ENCODE measurements at regions not wholly inside any gene's neighbourhood (a gene's known extent, or its start where the extent isn't known, plus 50 kb on each side); places are given as distances from the start of the nearest gene placed in this dataset.

DNA sequence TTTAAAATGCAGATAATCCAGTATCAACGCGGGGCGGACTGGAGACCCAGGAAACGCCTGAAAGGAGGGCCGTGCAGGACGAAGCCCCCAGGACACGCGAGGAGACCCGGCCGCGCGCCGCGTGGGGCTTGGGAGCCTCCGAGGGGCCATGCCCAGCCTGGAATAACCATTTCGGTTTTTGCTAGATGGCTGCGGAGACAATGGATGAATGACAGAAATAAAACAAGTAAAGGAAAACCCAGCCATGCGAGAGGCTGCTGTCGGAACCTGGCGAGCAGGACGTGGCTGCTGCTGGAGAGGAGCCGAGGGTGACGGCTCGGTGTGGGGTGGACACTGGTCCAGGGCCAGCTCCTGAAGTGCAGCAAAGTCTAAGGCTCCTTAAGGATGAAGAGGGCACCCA, 227.2 kb upstream of the ADARB2 start:
- ChIA-PET POLR2A (no interaction called here), CTCF (no interaction called here)

GRCh38 chr10:1963341-1963740, 226.0 kb upstream of the ADARB2 start:
- ChIA-PET CTCF (no interaction called here), POLR2A (no interaction called here)

GRCh38 chr10:1961989-1962388, 224.7 kb upstream of the ADARB2 start:
- ChIA-PET POLR2A (no interaction called here), CTCF (no interaction called here)

- ChIA-PET CTCF (no interaction called here), POLR2A (no interaction called here)
Observed at GRCh38 chr10:1960982-1961381, 223.7 kb upstream of the ADARB2 start.

DNA sequence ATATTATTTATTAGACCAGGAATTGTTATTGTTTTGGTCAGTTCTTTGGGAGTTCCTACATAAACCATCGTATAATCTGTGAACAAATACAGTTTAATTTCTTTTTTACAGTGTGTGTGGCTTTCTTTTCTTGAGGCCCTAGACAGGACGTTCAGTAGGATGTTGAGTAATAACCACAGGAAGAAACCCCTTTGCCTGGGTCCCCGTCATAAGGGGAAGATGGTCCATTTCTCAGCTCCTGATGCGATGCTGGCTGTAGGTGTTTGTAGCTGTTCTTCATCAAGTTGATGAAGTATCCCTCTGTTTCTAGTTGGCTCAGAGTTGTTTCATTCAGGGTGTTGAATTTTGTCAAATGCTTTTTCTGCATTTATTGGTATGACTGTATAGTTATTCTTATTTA, 219.7 kb upstream of the ADARB2 start:
- POLR2A ChIA-PET = no interaction called here

GRCh38 chr10:1954300-1954699, 217.0 kb upstream of the ADARB2 start:
- CTCF ChIA-PET = no interaction called here
- POLR2A ChIA-PET = no interaction called here

More for the DNA sequence above, 219.7 kb upstream of the ADARB2 start:
- CTCF ChIA-PET = no interaction called here

DNA sequence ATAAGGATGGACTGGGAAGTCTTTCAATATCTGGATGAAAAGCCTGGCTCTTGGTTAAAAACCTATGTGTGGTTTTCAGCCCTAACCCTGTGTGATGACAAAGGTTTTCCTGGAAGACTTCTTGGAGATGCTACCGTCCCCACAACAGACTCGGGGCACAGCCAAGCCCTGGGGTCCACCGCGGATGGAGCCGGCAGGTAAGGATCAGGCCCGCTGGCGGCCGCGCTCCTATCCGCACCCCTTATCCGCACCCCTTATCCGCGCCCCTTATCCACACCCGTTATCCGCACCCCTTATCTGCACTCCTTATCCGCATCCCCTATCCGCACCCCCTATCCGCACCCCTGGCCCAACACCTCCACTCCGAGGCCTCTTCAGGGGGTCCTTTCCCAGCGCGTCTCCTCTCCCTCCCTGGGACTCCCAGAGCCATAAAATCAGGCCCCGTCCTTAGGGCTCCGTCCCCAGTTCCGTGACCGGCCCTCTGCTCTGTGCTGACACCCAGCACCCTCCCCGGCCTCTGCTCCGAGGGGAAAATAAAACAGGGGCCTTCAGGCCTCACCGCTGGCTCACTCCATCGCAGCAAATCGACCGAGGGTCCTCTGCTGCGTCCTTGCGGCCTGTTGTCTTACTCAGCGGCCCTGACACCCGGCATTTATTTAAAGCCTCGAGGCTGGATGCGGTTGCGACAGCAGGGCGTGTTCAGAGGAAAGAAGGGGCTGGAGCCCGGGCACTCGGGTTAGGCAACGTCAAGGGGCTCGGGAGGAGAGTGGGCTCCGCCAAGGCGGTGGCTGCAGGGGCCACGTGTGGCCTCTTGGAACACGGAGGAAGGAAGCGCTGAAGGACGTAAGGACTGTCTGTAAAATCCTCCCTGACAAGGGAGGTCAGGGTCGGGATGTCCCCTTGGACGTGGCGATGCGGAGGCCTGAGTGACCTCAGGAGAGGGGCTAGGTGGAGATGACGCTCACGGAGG, 215.1 kb upstream of the ADARB2 start:
- CTCF ChIA-PET = no interaction called here
- POLR2A ChIA-PET = no interaction called here

GRCh38 chr10:1950803-1951495, 213.6 kb upstream of the ADARB2 start:
- CTCF ChIA-PET = no interaction called here
- POLR2A ChIA-PET = no interaction called here

- ChIA-PET CTCF (no interaction called here), POLR2A (no interaction called here)
Observed at GRCh38 chr10:1947464-1948003, 210.2 kb upstream of the ADARB2 start.

DNA sequence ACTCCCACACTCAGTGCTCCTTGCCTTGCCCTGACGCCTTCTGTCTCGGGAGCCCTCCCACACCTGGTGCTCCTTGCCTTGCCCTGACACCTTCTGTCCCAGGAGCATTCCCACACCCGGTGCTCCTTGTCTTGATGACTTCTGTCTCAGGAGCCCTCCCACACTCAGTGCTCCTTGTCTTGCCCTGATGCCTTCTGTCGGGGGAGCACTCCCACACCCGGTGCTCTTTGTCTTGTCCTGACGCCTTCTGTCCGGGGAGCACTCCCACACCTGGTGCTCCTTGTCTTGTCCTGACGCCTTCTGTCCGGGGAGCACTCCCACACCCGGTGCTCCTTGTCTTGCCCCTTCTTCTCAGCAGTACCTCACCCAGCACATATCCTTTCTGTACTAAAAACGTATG, 207.2 kb upstream of the ADARB2 start:
- POLR2A ChIA-PET = no interaction called here
- CTCF ChIA-PET = no interaction called here

DNA sequence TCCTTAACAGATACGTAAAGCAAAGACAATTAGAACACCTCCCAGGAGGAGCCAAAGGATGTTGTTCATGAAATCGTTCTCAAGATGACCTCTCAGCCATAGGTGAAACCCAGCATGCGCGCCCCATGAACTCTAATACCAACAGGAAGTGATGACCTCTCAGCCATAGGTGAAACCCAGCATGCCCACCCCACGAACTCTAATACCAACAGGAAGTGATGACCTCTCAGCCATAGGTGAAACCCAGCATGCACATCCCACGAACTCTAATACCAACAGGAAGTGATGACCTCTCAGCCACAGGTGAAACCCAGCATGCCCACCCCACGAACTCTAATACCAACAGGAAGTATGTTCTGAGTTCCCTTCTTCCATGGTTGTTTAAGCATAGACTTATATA, 205.2 kb upstream of the ADARB2 start:
- POLR2A ChIA-PET = no interaction called here
- CTCF ChIA-PET = no interaction called here

DNA sequence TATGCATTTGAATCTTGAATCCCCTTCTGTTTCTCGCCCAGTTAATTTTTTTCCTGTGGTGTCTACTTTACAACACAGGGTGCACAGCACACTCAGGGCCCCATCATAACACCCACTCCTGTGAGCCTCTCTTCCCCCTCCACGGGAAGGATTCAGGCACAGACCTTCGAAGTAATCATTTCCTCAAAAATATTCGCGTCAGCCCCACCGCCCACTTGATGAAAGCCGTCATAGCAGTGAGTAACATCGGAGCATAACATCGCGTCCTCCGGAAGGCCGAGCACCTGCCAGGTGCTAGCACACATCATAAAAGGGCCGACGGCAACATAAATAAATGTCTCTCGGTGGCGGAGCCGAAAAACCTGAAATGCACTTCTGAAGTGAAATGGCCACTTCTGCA, 201.7 kb upstream of the ADARB2 start:
- CTCF ChIA-PET = no interaction called here
- POLR2A ChIA-PET = no interaction called here

DNA sequence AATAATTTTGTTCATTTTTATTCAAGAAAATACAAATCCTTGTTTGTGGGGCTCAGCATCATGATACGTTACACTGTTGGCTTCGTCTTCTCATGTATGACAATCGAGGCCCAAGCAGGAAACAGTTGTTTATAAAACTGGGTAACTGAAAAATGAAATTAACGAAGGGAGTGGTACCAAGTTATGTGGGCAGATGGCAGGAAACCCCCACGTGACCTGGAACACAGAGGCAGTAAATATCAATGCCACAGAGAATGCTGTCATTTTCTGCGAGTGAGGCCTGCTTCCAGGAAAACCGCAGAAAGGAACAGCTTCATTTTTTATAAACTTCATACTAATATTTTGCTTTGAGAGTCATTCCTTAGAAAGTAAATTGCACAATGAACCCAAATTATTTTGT, 201.0 kb upstream of the ADARB2 start:
- ChIA-PET CTCF (no interaction called here), POLR2A (no interaction called here)

DNA sequence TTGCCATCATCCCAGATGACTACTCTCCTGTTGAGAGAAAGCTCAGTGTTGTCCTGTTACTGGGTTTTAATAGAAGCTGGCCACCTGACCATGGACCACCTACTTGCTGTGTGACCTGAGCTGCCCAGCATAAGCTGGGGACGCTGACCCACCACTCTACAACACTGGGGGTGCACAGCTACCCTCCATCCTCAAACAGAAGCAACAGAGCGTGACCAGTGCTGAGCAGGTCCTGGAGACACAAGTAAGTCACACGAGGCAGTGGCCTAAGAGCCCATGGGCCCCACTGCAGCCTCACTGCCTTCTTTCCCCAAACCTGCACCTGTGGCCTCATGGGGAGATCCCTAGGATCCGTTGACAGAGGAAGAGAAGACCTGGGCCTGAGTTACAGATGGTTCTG, 198.6 kb upstream of the ADARB2 start:
- ChIA-PET POLR2A (no interaction called here), CTCF (no interaction called here)

- ChIA-PET CTCF (no interaction called here), POLR2A (no interaction called here)
Observed at GRCh38 chr10:1933215-1933614, 195.9 kb upstream of the ADARB2 start.

GRCh38 chr10:1932692-1933094, 195.4 kb upstream of the ADARB2 start:
- ChIA-PET POLR2A (no interaction called here), CTCF (no interaction called here)

- CTCF ChIA-PET = no interaction called here
- POLR2A ChIA-PET = no interaction called here
Observed at GRCh38 chr10:1928606-1929005, 191.3 kb upstream of the ADARB2 start.

DNA sequence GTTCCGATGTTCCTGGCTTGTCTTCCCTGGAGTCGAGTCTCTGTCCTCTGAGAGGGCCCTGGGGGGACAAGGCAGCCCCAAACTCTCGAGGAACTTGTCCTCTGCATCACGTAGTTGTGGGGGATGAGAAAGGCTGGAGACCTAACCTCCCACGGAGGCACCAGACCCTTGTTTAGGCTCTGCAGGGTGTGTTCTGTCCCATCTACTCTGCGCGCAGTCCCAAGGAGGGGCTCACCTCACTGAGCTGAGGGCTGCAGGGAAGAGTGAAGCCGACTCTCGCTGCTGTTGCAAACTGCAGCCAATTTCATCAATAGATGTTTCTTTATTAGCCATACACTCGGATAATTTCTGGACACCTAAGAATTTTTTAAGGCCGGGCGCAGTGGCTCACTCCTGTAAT, 186.7 kb upstream of the ADARB2 start:
- ChIA-PET CTCF (no interaction called here), POLR2A (no interaction called here)

GRCh38 chr10:1923586-1923985, 186.3 kb upstream of the ADARB2 start:
- ChIA-PET POLR2A (no interaction called here), CTCF (no interaction called here)

DNA sequence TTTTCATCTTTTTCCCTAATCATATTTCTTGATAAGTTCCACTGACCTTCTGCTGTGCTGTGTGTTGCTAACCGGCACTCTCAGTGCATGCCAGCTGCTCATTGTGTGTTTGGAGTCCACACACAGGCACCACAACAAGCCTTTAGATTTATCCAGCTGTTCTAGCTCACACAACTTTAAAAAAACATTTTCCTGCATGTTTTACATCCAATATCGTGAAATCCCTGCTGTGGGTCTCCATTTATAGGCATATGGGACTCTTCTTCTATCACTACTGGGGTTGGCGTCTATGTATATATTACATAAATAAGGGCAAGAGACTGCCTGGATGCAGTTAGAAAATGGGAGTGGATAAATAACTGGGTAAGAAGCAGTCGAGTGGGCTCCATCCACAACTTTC, 183.6 kb upstream of the ADARB2 start:
- POLR2A ChIA-PET = no interaction called here

GRCh38 chr10:1920127-1920526, 182.8 kb upstream of the ADARB2 start:
- CTCF ChIA-PET = no interaction called here
- POLR2A ChIA-PET = no interaction called here

More for the DNA sequence above, 183.6 kb upstream of the ADARB2 start:
- CTCF ChIA-PET = no interaction called here

GRCh38 chr10:1911771-1912170, 174.4 kb upstream of the ADARB2 start:
- POLR2A ChIA-PET = no interaction called here
- CTCF ChIA-PET = no interaction called here
